GM12892 (cell line): ENCODE measurements at regions not wholly inside any gene's neighbourhood (a gene's known extent, or its start where the extent isn't known, plus 50 kb on each side); places are given as distances from the start of the nearest gene placed in this dataset.

Source experiments
- POLR2A ChIP-seq: IDR thresholded peaks from 2 replicates; pipeline ENCODE4 v1.6.1; 2011; ENCODE audit warnings: low read depth, low read length, control low read depth
- POLR2AphosphoS5 ChIP-seq: IDR thresholded peaks from 2 replicates; pipeline ENCODE4 v1.6.1; 2011; ENCODE audit warnings: low read depth, low read length, control low read depth

GRCh38 chr1:201634261-201634660 lies 95.3 kb downstream of the NAV1 start:
- TF ChIP-seq POLR2A, result no peak
- no peak for TF ChIP-seq POLR2AphosphoS5
